ENCODE measurements at regions not wholly inside any gene's neighbourhood (a gene's known extent, or its start where the extent isn't known, plus 50 kb on each side); places are given as distances from the start of the nearest gene placed in this dataset.
"Not testable (repeated sequence)": the region's sequence is repeated elsewhere in the genome, so short reads cannot be mapped to it uniquely, and the experiment has no call there.

GRCh38 chr1:245102149-245102548 is 52.6 kb upstream of the KIF26B start:
- DNase-seq (ENCODE audit: low spot score); intact Hi-C loops (cut with DNase I): not testable (repeated sequence)

GRCh38 chr1:245099401-245099800 is 55.4 kb upstream of the KIF26B start:
- peak; percentile 59 for DNase-seq (ENCODE audit: low spot score)
- intact Hi-C loops (cut with DNase I) = no loop called here

DNA sequence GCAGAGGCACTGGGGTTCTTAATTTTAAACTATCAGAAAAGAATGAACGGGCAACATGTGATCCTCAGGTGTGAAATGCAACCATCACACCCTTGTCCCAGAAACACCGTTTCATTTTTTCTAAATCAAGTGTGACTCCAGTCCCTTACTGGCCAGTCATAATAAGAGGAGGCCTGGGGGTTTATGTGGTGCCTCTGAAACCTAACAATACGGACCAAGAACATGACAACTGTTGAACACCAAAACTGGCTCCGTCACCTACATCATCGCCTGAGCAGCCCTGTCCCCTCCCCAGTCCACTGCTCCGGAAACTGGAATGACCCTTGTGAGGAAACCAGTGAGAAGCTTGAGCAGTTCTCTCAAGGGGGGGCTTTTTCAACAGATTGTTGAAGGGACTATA is 55.9 kb upstream of the KIF26B start:
- DNase-seq (ENCODE audit: low spot score) = peak; percentile 19
- intact Hi-C loops (cut with DNase I) = no loop called here

GRCh38 chr1:245096311-245097066 is 58.3 kb upstream of the KIF26B start:
- DNase-seq (ENCODE audit: low spot score) = peak; percentile 70

DNA sequence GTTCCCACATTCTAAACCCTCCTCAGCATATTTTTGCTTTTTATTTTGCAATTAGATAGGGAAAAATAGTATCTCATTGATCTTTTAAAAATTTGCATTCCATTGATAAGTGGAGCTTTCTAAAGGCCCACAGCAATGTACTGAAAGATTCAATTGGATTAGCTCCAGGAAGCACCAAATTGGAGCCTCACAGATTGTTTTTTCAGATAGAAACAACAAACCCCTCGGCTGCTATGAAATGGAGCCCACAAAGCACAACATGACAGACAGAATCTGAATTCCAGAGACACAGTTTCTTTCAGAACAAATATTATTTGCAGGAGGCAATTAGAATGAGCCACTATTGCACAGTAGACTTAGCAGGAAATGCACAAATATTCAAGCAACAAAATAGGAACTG is 58.9 kb upstream of the KIF26B start:
- intact Hi-C loops (cut with DNase I) = no loop called here
- DNase-seq (ENCODE audit: low spot score) = no peak

More at GRCh38 chr1:245096311-245097066, 58.3 kb upstream of the KIF26B start:
- intact Hi-C loops (cut with DNase I) = no loop called here

- DNase-seq (ENCODE audit: low spot score) = peak; percentile 58
- intact Hi-C loops (cut with DNase I) = no loop called here
These were observed 59.8 kb upstream of the KIF26B start for GRCh38 chr1:245094954-245095353.

DNA sequence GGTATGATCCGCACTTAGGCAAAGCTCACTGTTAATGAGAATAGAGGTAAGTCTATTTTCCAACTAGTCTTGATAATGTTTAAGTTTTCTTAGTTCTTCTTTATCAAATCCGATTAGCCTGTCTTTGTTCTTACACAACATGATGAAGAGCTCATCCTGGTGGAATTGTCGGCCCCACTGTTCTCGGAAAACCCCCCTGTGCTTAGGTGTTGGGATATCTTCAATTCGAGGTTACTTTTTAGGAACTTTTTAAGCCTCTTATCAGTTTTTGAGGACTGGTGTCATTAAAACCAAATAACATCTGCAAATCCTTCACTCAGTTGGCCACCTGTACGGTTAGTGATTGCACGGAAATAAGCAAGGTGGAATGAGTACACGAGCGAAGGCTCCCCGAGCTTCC is 60.7 kb upstream of the KIF26B start:
- DNase-seq (ENCODE audit: low spot score) = peak; percentile 24
- intact Hi-C loops (cut with DNase I) = no loop called here

DNA sequence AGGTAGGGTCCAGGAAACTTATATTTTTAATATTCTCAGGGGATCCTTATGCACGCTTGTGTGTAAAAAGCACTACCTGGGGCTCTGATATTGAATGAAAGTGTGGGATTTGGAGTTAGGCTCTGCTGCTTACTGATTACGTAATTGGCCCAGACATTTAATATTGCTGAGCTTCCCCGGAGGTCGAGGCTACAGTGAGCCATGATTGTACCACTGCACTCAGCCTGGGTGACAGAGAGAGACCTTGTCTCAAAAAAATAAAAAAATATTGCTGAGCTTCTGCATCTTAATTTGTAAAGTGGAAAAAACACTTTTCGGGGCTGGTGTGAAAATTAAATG is 62.2 kb upstream of the KIF26B start:
- DNase-seq (ENCODE audit: low spot score) = no peak
- intact Hi-C loops (cut with DNase I) = no loop called here

DNA sequence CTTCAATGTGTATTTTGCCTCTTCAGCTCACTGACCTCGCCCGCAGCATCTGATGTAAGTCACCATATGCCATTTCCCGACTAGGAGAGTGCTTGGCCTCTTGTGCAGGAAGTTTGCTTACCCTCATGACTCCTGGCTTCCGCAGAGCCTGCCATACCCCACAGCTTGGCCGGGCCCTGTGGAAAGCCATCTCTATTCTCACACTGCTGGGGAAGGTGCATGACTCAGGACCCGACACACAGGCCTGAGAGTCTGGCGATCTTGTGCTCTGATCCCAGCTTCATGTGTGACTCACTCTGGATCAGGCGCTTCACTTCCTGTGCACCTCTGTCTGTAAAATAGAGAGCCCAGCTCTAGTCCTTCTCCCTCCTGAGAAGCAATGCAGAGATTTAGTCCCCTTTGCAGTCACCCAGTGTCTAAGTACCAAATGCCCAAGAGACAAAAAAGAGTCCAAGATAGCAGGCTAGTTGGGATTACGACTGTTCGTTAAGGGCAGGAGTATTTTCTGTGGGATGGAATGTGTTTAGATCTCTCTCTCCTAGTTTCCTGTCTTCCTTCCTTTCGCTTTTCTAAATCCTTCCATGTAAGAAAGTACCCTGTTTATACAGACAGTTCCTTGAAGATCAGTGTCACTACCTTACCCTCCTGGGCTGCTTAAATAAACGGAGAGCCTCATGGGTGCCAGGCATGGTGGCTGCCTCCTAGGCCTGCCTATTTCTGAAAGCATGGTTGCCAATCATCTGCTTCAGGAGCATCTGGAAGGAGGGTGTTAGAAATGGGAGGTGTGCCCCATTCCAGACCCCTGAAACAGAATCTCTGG is 62.8 kb upstream of the KIF26B start:
- peak; percentile 67 for DNase-seq (ENCODE audit: low spot score)
- intact Hi-C loops (cut with DNase I) = no loop called here

- intact Hi-C loops (cut with DNase I) = no loop called here
- no peak for DNase-seq (ENCODE audit: low spot score)
These were observed 63.6 kb upstream of the KIF26B start for GRCh38 chr1:245091171-245091621.

GRCh38 chr1:245090491-245091090 is 64.2 kb upstream of the KIF26B start:
- intact Hi-C loops (cut with DNase I) = no loop called here

GRCh38 chr1:245087723-245088122 is 67.1 kb upstream of the KIF26B start:
- intact Hi-C loops (cut with DNase I) = no loop called here

More at GRCh38 chr1:245090491-245091090, 64.2 kb upstream of the KIF26B start:
- DNase-seq (ENCODE audit: low spot score) = no peak

GRCh38 chr1:245086389-245086969 is 68.3 kb upstream of the KIF26B start:
- DNase-seq (ENCODE audit: low spot score) = no peak
- intact Hi-C loops (cut with DNase I) = no loop called here

More at GRCh38 chr1:245087723-245088122, 67.1 kb upstream of the KIF26B start:
- DNase-seq (ENCODE audit: low spot score) = no peak

DNA sequence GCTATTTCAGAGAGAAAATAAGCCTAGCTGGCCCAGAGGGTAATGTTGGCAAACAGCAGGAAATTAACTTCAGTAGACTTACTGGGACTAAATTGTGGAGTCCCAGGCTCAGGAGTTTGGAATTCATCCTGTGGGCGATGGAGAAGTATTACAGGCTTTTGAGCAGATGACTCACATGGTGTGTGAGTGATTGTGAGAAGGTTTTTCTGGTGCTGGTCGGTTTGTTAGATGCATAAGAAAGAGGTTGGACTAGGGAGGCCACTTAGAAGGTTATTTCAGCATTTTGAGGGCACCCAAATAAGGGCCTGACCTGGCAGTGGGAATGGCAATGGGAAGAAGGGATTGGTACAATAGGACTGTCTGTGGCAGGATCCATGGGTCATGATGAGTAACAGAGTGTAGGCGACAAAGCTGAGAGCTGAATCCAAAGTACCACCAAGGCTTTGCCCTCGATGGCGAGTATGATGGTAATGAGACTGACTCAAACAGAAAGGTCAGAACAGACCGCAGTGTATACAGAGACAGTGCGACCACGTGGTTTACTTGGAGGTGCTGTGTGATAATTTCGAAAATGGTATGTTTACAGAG is 69.2 kb upstream of the KIF26B start:
- intact Hi-C loops (cut with DNase I) = no loop called here

GRCh38 chr1:245084551-245084950 is 70.2 kb upstream of the KIF26B start:
- no peak for DNase-seq (ENCODE audit: low spot score)
- intact Hi-C loops (cut with DNase I) = no loop called here

More for the DNA sequence above, 69.2 kb upstream of the KIF26B start:
- no peak for DNase-seq (ENCODE audit: low spot score)

- intact Hi-C loops (cut with DNase I) = no loop called here
- DNase-seq (ENCODE audit: low spot score) = no peak
These were observed 75.7 kb upstream of the KIF26B start for GRCh38 chr1:245079021-245079609.

DNA sequence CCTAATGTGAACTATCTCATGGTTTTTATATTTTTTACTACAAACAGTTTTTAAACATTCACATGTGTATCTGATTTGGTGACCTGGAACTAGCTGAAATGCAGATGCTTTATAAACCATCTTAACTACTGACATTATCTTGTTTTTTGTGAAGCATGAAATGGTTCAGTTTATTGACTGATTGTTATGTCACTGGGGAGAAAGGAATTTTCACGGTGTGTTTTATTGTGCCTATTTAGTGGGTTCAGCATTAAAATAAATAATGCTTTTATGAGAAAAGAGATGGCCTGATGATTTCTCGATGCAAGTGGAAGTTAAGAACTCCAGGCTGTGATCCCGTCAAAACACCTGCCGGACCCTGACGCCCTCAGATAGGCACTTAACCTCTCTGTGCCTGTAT is 79.9 kb upstream of the KIF26B start:
- intact Hi-C loops (cut with DNase I) = no loop called here
- DNase-seq (ENCODE audit: low spot score) = no peak

DNA sequence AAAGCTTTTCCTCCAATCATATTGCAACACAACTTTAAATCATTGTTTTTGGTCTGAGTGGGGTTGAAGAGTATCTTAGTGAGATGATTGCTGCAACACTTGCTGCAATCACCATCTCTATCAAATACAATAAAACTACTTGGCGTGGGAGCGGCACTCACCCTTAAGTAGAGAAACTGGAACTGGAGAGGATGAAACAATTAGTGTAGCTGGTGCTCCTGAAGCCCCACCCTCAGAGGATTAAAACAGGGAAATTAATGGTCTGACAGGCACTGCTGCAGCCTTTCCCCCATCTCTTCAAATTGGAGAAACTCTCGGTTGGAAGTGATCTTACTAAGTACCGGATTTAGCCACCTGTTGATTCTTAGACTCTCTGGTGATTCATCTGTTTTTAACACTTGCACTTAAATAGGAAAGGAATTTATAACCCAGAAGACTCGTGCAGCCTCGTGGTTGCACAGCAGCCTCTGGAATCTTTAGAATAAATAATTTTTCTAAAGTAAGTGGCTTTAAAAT is 80.5 kb upstream of the KIF26B start:
- DNase-seq (ENCODE audit: low spot score) = no peak
- intact Hi-C loops (cut with DNase I) = no loop called here
